Vagina (tissue), 2 donors: ENCODE measurements at regions not wholly inside any gene's neighbourhood (a gene's known extent, or its start where the extent isn't known, plus 50 kb on each side); places are given as distances from the start of the nearest gene placed in this dataset.
"Not testable (repeated sequence)": the region's sequence is repeated elsewhere in the genome, so short reads cannot be mapped to it uniquely, and the experiment has no call there.

Experiments used
- DNase-seq, 2 donors: peaks; one replicate each; pipeline ENCODE4 v3.0.0-alpha.2; 2017; ENCODE audit errors: extremely low spot score in 2 of 2
- H3K27ac ChIP-seq: fragments of 200-600 bp; sonication (generic); one replicate; pipeline ENCODE4 v1.5.1; 2019
- H3K27me3 ChIP-seq: fragments of 200-600 bp; sonication (generic); one replicate; pipeline ENCODE4 v1.5.1; 2019
- H3K36me3 ChIP-seq, 2 donors: fragments of 200-600 bp; sonication (generic); one replicate each; pipeline ENCODE4 v1.5.1; 2017 to 2019
- H3K4me1 ChIP-seq: fragments of 200-600 bp; sonication (generic); one replicate; pipeline ENCODE4 v1.5.1; 2019
- H3K4me3 ChIP-seq, 2 donors: fragments of 200-600 bp; sonication (generic); 1 replicate in 1 of 2; 2 replicates in 1 of 2; pipeline ENCODE4 v1.5.1; 2016 to 2019
- H3K9me3 ChIP-seq: fragments of 200-600 bp; sonication (generic); one replicate; pipeline ENCODE4 v1.5.1; 2019
- POLR2A ChIP-seq, 2 donors: fragments of 450-650 bp; IDR thresholded peaks; one replicate each; pipeline ENCODE4 v1.6.1; 2017; ENCODE audit warnings: antibody characterized with exemption in 2 of 2, mild to moderate bottlenecking in 2 of 2, moderate library complexity in 2 of 2
- POLR2AphosphoS5 ChIP-seq, 2 donors: sonication (generic); formaldehyde crosslinking; IDR thresholded peaks; one replicate each; pipeline ENCODE4 v1.9.0; 2017; ENCODE audit warnings: antibody characterized with exemption in 2 of 2, mild to moderate bottlenecking in 2 of 2, low read depth in 1 of 2; ENCODE audit not compliant: insufficient read depth in 1 of 2
- intact Hi-C: fragments of 100-400 bp; cut with DNase I; formaldehyde crosslinking; loops from one replicate; pipeline ENCODE4 v1.15.1; 2023
- TF ChIP-seq, protein P1 (sequence below), 3 experiments: fragments of 450-650 bp in 2 of 3; fragments of 200-600 bp in 1 of 3; sonication (generic) in 1 of 3; IDR thresholded peaks; one replicate each; pipeline ENCODE4 v1.5.1; 2017 to 2019; ENCODE audit warnings: antibody characterized with exemption in 3 of 3, mild to moderate bottlenecking in 2 of 3, moderate library complexity in 2 of 3

- Histone ChIP-seq H3K9me3 (no peaks in the 10 kb centered on the region), H3K4me3 (no peak overlapping the region), H3K27ac (no peak overlapping the region), H3K36me3 (no peaks in the 10 kb centered on the region), H3K4me1 (no peaks in the 10 kb centered on the region), H3K27me3 (no peaks in the 10 kb centered on the region)
- no peak for TF ChIP-seq POLR2AphosphoS5 (IDR thresholded peaks at IDR 0.05; ENCODE audit: insufficient read depth in 1 of 2, low read depth in 1 of 2)
- TF ChIP-seq POLR2A (IDR thresholded peaks at IDR 0.05), result no peak
- TF ChIP-seq, protein P1, sequence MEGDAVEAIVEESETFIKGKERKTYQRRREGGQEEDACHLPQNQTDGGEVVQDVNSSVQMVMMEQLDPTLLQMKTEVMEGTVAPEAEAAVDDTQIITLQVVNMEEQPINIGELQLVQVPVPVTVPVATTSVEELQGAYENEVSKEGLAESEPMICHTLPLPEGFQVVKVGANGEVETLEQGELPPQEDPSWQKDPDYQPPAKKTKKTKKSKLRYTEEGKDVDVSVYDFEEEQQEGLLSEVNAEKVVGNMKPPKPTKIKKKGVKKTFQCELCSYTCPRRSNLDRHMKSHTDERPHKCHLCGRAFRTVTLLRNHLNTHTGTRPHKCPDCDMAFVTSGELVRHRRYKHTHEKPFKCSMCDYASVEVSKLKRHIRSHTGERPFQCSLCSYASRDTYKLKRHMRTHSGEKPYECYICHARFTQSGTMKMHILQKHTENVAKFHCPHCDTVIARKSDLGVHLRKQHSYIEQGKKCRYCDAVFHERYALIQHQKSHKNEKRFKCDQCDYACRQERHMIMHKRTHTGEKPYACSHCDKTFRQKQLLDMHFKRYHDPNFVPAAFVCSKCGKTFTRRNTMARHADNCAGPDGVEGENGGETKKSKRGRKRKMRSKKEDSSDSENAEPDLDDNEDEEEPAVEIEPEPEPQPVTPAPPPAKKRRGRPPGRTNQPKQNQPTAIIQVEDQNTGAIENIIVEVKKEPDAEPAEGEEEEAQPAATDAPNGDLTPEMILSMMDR (IDR thresholded peaks at IDR 0.05), result no peak
- DNase-seq, result no peak
- intact Hi-C loops, result no loop called here
Measured at GRCh38 chr12:131510431-131510830, 200.5 kb upstream of the SFSWAP start.

DNA sequence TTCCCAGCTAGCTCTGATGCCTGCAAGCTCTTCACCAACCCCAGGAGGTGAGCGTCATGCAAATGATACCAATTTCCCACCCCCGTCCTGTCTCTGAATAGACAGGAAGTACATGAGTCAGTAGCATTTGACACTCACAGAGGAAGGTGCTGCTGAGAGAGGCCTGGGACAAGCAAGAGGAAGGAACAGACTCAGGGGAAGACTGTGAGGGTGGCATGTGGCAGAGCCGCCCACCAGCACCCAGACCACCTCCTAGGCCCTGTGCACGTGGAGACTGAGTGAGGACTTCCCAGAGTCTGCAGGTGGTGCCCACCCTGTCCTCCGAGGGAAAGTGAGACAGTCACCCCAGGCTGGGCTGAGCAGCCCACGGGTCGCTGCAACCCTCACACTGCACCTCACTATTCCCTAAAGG, 199.5 kb upstream of the SFSWAP start:
- no peak for DNase-seq
- H3K4me1 ChIP-seq, result no peaks in the 10 kb centered on the region
- H3K4me3 ChIP-seq, result no peak overlapping the region
- H3K9me3 ChIP-seq, result no peaks in the 10 kb centered on the region
- H3K27me3 ChIP-seq, result no peaks in the 10 kb centered on the region
- TF ChIP-seq, protein P1 (IDR thresholded peaks at IDR 0.05), result no peak
- no peak for TF ChIP-seq POLR2AphosphoS5 (IDR thresholded peaks at IDR 0.05; ENCODE audit: insufficient read depth in 1 of 2, low read depth in 1 of 2)
- TF ChIP-seq POLR2A (IDR thresholded peaks at IDR 0.05), result no peak
- H3K27ac ChIP-seq, result no peak overlapping the region
- no peaks in the 10 kb centered on the region for H3K36me3 ChIP-seq
- intact Hi-C loops, result no loop called here

GRCh38 chr12:131511803-131512561, 198.9 kb upstream of the SFSWAP start:
- no peaks in the 10 kb centered on the region for H3K4me1 ChIP-seq
- intact Hi-C loops, result no loop called here
- TF ChIP-seq, protein P1 (IDR thresholded peaks at IDR 0.05), result no peak
- TF ChIP-seq POLR2AphosphoS5 (IDR thresholded peaks at IDR 0.05; ENCODE audit: insufficient read depth in 1 of 2, low read depth in 1 of 2), result no peak
- no peak for TF ChIP-seq POLR2A (IDR thresholded peaks at IDR 0.05)
- DNase-seq, result no peak
- no peaks in the 10 kb centered on the region for H3K27me3 ChIP-seq
- no peaks in the 10 kb centered on the region for H3K9me3 ChIP-seq
- H3K36me3 ChIP-seq, result no peaks in the 10 kb centered on the region
- H3K4me3 ChIP-seq, result no peak overlapping the region
- no peak overlapping the region for H3K27ac ChIP-seq

DNA sequence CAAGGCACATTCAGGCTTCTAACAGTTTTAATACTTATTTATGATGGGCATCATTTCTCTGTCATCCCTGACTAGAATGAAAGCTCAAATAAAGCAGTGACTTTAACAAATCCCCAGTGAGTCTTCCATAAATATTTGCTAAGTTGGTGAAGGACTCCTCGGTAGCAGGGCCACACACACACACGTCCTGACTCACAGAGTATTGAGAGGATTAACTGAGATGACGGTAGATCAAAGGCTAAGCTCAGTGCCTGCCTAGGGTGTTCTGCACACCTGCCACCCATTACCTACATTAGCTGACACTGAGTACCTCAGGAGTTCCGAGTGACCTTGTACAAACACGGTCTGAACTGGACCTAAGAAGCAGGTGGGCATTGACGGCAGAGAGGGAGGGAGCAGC, 197.3 kb upstream of the SFSWAP start:
- Histone ChIP-seq H3K27me3 (no peaks in the 10 kb centered on the region), H3K27ac (no peak overlapping the region), H3K4me3 (no peak overlapping the region), H3K9me3 (no peaks in the 10 kb centered on the region), H3K4me1 (no peaks in the 10 kb centered on the region), H3K36me3 (no peaks in the 10 kb centered on the region)
- TF ChIP-seq POLR2A (IDR thresholded peaks at IDR 0.05), result no peak
- TF ChIP-seq POLR2AphosphoS5 (IDR thresholded peaks at IDR 0.05; ENCODE audit: insufficient read depth in 1 of 2, low read depth in 1 of 2), result no peak
- TF ChIP-seq, protein P1 (IDR thresholded peaks at IDR 0.05), result no peak
- no peak for DNase-seq
- intact Hi-C loops, result no loop called here

- H3K27me3 ChIP-seq, H3K27ac ChIP-seq, H3K4me1 ChIP-seq, H3K9me3 ChIP-seq, H3K36me3 ChIP-seq, H3K4me3 ChIP-seq, DNase-seq, intact Hi-C loops: not testable (repeated sequence)
Measured at GRCh38 chr12:131520553-131520952, 190.3 kb upstream of the SFSWAP start.
